ENCODE measurements at regions not wholly inside any gene's neighbourhood (a gene's known extent, or its start where the extent isn't known, plus 50 kb on each side); places are given as distances from the start of the nearest gene placed in this dataset.

DNA sequence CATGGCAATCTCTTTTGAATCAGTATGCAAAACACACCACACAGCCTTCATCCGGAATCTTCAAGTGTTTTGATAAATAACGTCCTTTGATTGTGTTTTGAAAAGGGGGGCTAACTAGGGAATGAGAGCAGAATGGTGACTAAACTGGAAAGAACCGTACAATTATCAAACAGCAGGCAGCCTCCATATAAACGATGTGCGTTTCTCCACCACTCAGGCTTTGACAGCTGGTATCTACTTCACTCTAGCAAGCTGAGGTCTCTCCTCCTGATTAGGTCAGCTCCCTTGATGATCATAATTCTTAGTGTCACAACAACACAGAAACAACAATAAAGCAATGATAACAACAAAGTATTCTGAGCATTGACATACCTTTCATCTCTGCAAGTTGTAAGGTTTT is 465.9 kb downstream of the TUSC1 start:
- no peaks in the 10 kb centered on the region for H3K4me1 ChIP-seq

GRCh38 chr9:25207402-25208195 is 470.6 kb downstream of the TUSC1 start:
- Histone ChIP-seq H3K9me3 (no peaks in the 10 kb centered on the region), H3K4me1 (no peaks in the 10 kb centered on the region), H3K27me3 (no peaks in the 10 kb centered on the region), H3K27ac (no peak overlapping the region), H3K36me3 (no peaks in the 10 kb centered on the region), H3K4me3 (no peak overlapping the region)
- no peak for DNase-seq (ENCODE audit: low spot score)
- TF ChIP-seq, protein P1, sequence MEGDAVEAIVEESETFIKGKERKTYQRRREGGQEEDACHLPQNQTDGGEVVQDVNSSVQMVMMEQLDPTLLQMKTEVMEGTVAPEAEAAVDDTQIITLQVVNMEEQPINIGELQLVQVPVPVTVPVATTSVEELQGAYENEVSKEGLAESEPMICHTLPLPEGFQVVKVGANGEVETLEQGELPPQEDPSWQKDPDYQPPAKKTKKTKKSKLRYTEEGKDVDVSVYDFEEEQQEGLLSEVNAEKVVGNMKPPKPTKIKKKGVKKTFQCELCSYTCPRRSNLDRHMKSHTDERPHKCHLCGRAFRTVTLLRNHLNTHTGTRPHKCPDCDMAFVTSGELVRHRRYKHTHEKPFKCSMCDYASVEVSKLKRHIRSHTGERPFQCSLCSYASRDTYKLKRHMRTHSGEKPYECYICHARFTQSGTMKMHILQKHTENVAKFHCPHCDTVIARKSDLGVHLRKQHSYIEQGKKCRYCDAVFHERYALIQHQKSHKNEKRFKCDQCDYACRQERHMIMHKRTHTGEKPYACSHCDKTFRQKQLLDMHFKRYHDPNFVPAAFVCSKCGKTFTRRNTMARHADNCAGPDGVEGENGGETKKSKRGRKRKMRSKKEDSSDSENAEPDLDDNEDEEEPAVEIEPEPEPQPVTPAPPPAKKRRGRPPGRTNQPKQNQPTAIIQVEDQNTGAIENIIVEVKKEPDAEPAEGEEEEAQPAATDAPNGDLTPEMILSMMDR (IDR thresholded peaks at IDR 0.05): no peak

More for the DNA sequence above, 465.9 kb downstream of the TUSC1 start:
- DNase-seq (ENCODE audit: low spot score): no peak
- Histone ChIP-seq H3K9me3 (no peaks in the 10 kb centered on the region), H3K27ac (no peak overlapping the region), H3K27me3 (no peaks in the 10 kb centered on the region), H3K36me3 (no peaks in the 10 kb centered on the region), H3K4me3 (no peak overlapping the region)
- TF ChIP-seq, protein P1 (IDR thresholded peaks at IDR 0.05): no peak

- H3K27me3 ChIP-seq: no peaks in the 10 kb centered on the region
- H3K27ac ChIP-seq: no peak overlapping the region
- H3K4me3 ChIP-seq: no peak overlapping the region
- DNase-seq (ENCODE audit: low spot score): no peak
- H3K36me3 ChIP-seq: no peaks in the 10 kb centered on the region
- H3K9me3 ChIP-seq: no peaks in the 10 kb centered on the region
- TF ChIP-seq, protein P1 (IDR thresholded peaks at IDR 0.05): no peak
- no peaks in the 10 kb centered on the region for H3K4me1 ChIP-seq
Observed at GRCh38 chr9:25206027-25206426, 472.2 kb downstream of the TUSC1 start.

- Histone ChIP-seq H3K27ac (no peak overlapping the region), H3K36me3 (no peaks in the 10 kb centered on the region), H3K4me1 (no peaks in the 10 kb centered on the region), H3K9me3 (no peaks in the 10 kb centered on the region), H3K4me3 (no peak overlapping the region), H3K27me3 (no peaks in the 10 kb centered on the region)
- DNase-seq (ENCODE audit: low spot score): no peak
- TF ChIP-seq, protein P1 (IDR thresholded peaks at IDR 0.05): no peak
Observed at GRCh38 chr9:25205285-25205684, 473.0 kb downstream of the TUSC1 start.

GRCh38 chr9:25177858-25178257 is 500.4 kb downstream of the TUSC1 start:
- DNase-seq (ENCODE audit: low spot score): no peak
- H3K36me3 ChIP-seq: no peaks in the 10 kb centered on the region
- no peak overlapping the region for H3K4me3 ChIP-seq
- H3K27me3 ChIP-seq: no peaks in the 10 kb centered on the region
- H3K27ac ChIP-seq: no peak overlapping the region
- TF ChIP-seq, protein P1 (IDR thresholded peaks at IDR 0.05): no peak
- no peaks in the 10 kb centered on the region for H3K4me1 ChIP-seq
- peaks cover 0 to 7% of the 10 kb centered on the region in 2 donors for H3K9me3 ChIP-seq

DNA sequence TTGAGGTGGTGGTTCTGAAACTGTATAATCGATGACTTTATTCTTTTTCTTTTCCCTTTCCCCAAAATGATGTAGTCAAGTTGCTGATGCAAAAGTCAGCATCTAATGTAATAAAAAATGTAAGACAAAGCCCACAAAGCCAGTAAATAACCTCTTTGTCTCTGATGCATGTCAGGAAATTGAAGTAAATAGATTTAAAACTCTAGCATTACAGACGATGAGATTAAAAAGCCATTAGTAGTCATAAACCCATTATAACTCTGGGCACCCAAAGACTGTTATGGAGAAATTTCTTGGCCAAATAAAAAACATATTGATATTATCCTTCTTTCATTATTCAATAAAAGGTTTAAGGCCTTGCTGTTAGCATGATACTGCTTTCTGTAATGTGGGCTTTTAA is 548.7 kb downstream of the TUSC1 start:
- Histone ChIP-seq H3K4me3 (no peak overlapping the region), H3K4me1 (no peaks in the 10 kb centered on the region), H3K27ac (no peak overlapping the region), H3K27me3 (no peaks in the 10 kb centered on the region), H3K9me3 (no peaks in the 10 kb centered on the region), H3K36me3 (no peaks in the 10 kb centered on the region)
- DNase-seq (ENCODE audit: low spot score): no peak
- TF ChIP-seq, protein P1 (IDR thresholded peaks at IDR 0.05): no peak

Data from right atrium auricular region (tissue), 2 donors.